HG02759 (cell line): ENCODE measurements at regions not wholly inside any gene's neighbourhood (a gene's known extent, or its start where the extent isn't known, plus 50 kb on each side); places are given as distances from the start of the nearest gene placed in this dataset.

ENCODE experiments used
- ATAC-seq: cut with Tn5 transposase; IDR thresholded peaks from one replicate; pipeline ENCODE4 v1.9.1; 2021; ENCODE audit warnings: mild to moderate bottlenecking, moderate library complexity; ENCODE audit not compliant: unreplicated experiment

- ATAC-seq = no peak
Observed at GRCh38 chr22:48660790-48661740, 1166.6 kb downstream of the BRD1 start.

- ATAC-seq = no peak
Observed at GRCh38 chr22:48660104-48660789, 1167.4 kb downstream of the BRD1 start.

- ATAC-seq = no peak
Observed at GRCh38 chr22:48659404-48659996, 1168.2 kb downstream of the BRD1 start.

GRCh38 chr22:48658871-48659270 is 1168.8 kb downstream of the BRD1 start:
- ATAC-seq = no peak

- no peak for ATAC-seq
Observed at GRCh38 chr22:48658246-48658645, 1169.4 kb downstream of the BRD1 start.

- no peak for ATAC-seq
Observed at GRCh38 chr22:48654492-48654891, 1173.2 kb downstream of the BRD1 start.

GRCh38 chr22:48653929-48654328 is 1173.7 kb downstream of the BRD1 start:
- no peak for ATAC-seq

GRCh38 chr22:48653306-48653705 is 1174.4 kb downstream of the BRD1 start:
- ATAC-seq = no peak

- ATAC-seq = no peak
Observed at GRCh38 chr22:48652796-48653195, 1174.9 kb downstream of the BRD1 start.

- no peak for ATAC-seq
Observed at GRCh38 chr22:48651981-48652538, 1175.6 kb downstream of the BRD1 start.

GRCh38 chr22:48651036-48651890 is 1176.4 kb downstream of the BRD1 start:
- no peak for ATAC-seq

GRCh38 chr22:48650323-48651035 is 1177.2 kb downstream of the BRD1 start:
- no peak for ATAC-seq

GRCh38 chr22:48649466-48649865 is 1178.2 kb downstream of the BRD1 start:
- ATAC-seq = no peak

- no peak for ATAC-seq
Observed at GRCh38 chr22:48649031-48649430, 1178.6 kb downstream of the BRD1 start.

GRCh38 chr22:48647606-48648515 is 1179.8 kb downstream of the BRD1 start:
- ATAC-seq = no peak

GRCh38 chr22:48647051-48647450 is 1180.6 kb downstream of the BRD1 start:
- ATAC-seq = no peak

- no peak for ATAC-seq
Observed at GRCh38 chr22:48646216-48646925, 1181.3 kb downstream of the BRD1 start.

- no peak for ATAC-seq
Observed at GRCh38 chr22:48645766-48646165, 1181.9 kb downstream of the BRD1 start.
